Activated CD4-positive, alpha-beta T cell treated with anti-CD3 and anti-CD28 coated beads for 48 hours (primary cell): ENCODE measurements at regions not wholly inside any gene's neighbourhood (a gene's known extent, or its start where the extent isn't known, plus 50 kb on each side); places are given as distances from the start of the nearest gene placed in this dataset.
"Not testable (repeated sequence)": the region's sequence is repeated elsewhere in the genome, so short reads cannot be mapped to it uniquely, and the experiment has no call there.

Source experiments
- DNase-seq: peaks from one replicate; pipeline ENCODE4 v3.0.0-alpha.2; 2020

- DNase-seq, result no peak
These were observed 116.6 kb downstream of the MRPL14 start for GRCh38 chr6:44010411-44011349.

- no peak for DNase-seq
These were observed 117.6 kb downstream of the MRPL14 start for GRCh38 chr6:44009425-44010321.

- DNase-seq, result no peak
These were observed 118.4 kb downstream of the MRPL14 start for GRCh38 chr6:44008821-44009370.

GRCh38 chr6:44007818-44008621 lies 119.2 kb downstream of the MRPL14 start:
- DNase-seq, result no peak

- DNase-seq, result no peak
These were observed 120.4 kb downstream of the MRPL14 start for GRCh38 chr6:44006872-44007303.

- DNase-seq, result no peak
These were observed 121.0 kb downstream of the MRPL14 start for GRCh38 chr6:44006123-44006871.

- DNase-seq, result no peak
These were observed 121.7 kb downstream of the MRPL14 start for GRCh38 chr6:44005507-44005903.

- DNase-seq, result peak; percentile 32
These were observed 122.4 kb downstream of the MRPL14 start for GRCh38 chr6:44004625-44005506.

- DNase-seq, result no peak
These were observed 123.1 kb downstream of the MRPL14 start for GRCh38 chr6:44004136-44004535.

GRCh38 chr6:44003345-44004061 lies 123.7 kb downstream of the MRPL14 start:
- DNase-seq, result peak; percentile 31

GRCh38 chr6:44002593-44003344 lies 124.5 kb downstream of the MRPL14 start:
- DNase-seq, result peak; percentile 77

- DNase-seq, result no peak
These were observed 125.1 kb downstream of the MRPL14 start for GRCh38 chr6:44002067-44002592.

GRCh38 chr6:44001318-44002066 lies 125.8 kb downstream of the MRPL14 start:
- DNase-seq, result peak; percentile 59

GRCh38 chr6:44000164-44000842 lies 126.9 kb downstream of the MRPL14 start:
- DNase-seq, result peak; percentile 69

GRCh38 chr6:43999628-44000027 lies 127.6 kb downstream of the MRPL14 start:
- no peak for DNase-seq

GRCh38 chr6:43998592-43999243 lies 128.5 kb downstream of the MRPL14 start:
- not testable (repeated sequence) for DNase-seq
